ENCODE measurements at regions not wholly inside any gene's neighbourhood (a gene's known extent, or its start where the extent isn't known, plus 50 kb on each side); places are given as distances from the start of the nearest gene placed in this dataset.

- TF ChIP-seq CTCF (IDR thresholded peaks at IDR 0.05), result no peak
- TF ChIP-seq POLR2A (IDR thresholded peaks at IDR 0.05), result no peak
- TF ChIP-seq EP300 (IDR thresholded peaks at IDR 0.05), result no peak
These were observed 82.8 kb upstream of the FYN start for GRCh38 chr6:111956098-111956497.

Measured in tibial nerve (tissue), 4 donors.